ENCODE measurements at regions not wholly inside any gene's neighbourhood (a gene's known extent, or its start where the extent isn't known, plus 50 kb on each side); places are given as distances from the start of the nearest gene placed in this dataset.
"Not testable (repeated sequence)": the region's sequence is repeated elsewhere in the genome, so short reads cannot be mapped to it uniquely, and the experiment has no call there.

GRCh38 chr12:126897102-126897501, 1369.9 kb upstream of the TMEM132C start:
- DNase-seq, result no peak

- no peak for DNase-seq
Measured at GRCh38 chr12:126897778-126898177, 1369.2 kb upstream of the TMEM132C start.

- no peak for DNase-seq
Measured at GRCh38 chr12:126898562-126898961, 1368.4 kb upstream of the TMEM132C start.

GRCh38 chr12:126899926-126900792, 1366.8 kb upstream of the TMEM132C start:
- no peak for DNase-seq

- no peak for DNase-seq
Measured at GRCh38 chr12:126903027-126903876, 1363.7 kb upstream of the TMEM132C start.

GRCh38 chr12:126905752-126906151, 1361.2 kb upstream of the TMEM132C start:
- DNase-seq, result no peak

GRCh38 chr12:126907900-126908764, 1358.8 kb upstream of the TMEM132C start:
- no peak for DNase-seq

- DNase-seq, result no peak
Measured at GRCh38 chr12:126908765-126909142, 1358.2 kb upstream of the TMEM132C start.

GRCh38 chr12:126910570-126910969, 1356.4 kb upstream of the TMEM132C start:
- no peak for DNase-seq

- DNase-seq, result no peak
Measured at GRCh38 chr12:126912111-126912510, 1354.9 kb upstream of the TMEM132C start.

- DNase-seq, result no peak
Measured at GRCh38 chr12:126914170-126914793, 1352.7 kb upstream of the TMEM132C start.

GRCh38 chr12:126915309-126915708, 1351.7 kb upstream of the TMEM132C start:
- DNase-seq, result peak in 3 of 4 experiments; percentile 17 to 35 (median 17)

- DNase-seq, result peak in 1 of 4 experiments; percentile 1
Measured at GRCh38 chr12:126926023-126926594, 1340.9 kb upstream of the TMEM132C start.

- no peak for DNase-seq
Measured at GRCh38 chr12:126930234-126930633, 1336.7 kb upstream of the TMEM132C start.

GRCh38 chr12:126932156-126932555, 1334.8 kb upstream of the TMEM132C start:
- no peak for DNase-seq

- no peak for DNase-seq
Measured at GRCh38 chr12:126935435-126935834, 1331.5 kb upstream of the TMEM132C start.

GRCh38 chr12:126936181-126936851, 1330.7 kb upstream of the TMEM132C start:
- peak in 3 of 4 experiments; percentile 0 to 4 (median 3) for DNase-seq

- DNase-seq, result no peak
Measured at GRCh38 chr12:126937431-126937830, 1329.5 kb upstream of the TMEM132C start.

- DNase-seq, result no peak
Measured at GRCh38 chr12:126944684-126945083, 1322.3 kb upstream of the TMEM132C start.

GRCh38 chr12:126946958-126947357, 1320.0 kb upstream of the TMEM132C start:
- DNase-seq, result not testable (repeated sequence)

GRCh38 chr12:126949558-126949957, 1317.4 kb upstream of the TMEM132C start:
- no peak for DNase-seq
